ENCODE measurements at regions not wholly inside any gene's neighbourhood (a gene's known extent, or its start where the extent isn't known, plus 50 kb on each side); places are given as distances from the start of the nearest gene placed in this dataset.
A peak's percentile ranks its signal among the peaks of the same experiment; 100 is the strongest.

DNA sequence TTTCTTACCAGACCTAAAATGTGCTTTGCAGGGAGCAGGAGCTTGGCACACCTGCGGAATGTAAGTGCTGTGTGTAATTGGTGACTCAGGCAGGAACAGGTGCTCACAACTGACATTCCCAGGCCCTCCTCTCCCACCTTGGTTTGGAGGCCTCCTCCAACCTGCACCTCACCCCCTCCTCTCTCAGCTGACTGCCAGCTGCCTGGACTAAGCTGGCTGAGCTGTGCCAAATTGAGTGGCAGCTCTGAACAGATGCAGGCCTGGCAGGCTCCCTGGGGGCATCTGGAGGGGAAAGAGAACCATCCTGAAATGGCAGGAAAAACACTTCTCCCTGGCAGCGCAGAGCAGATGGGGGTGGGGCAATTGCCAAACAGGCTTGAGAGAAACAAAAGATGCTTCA lies 91.7 kb upstream of the PGBD5 start:
- Histone ChIP-seq H3K36me3 (no peaks in the 10 kb centered on the region), H3K27ac (no peak overlapping the region), H3K4me3 (no peak overlapping the region), H3K4me1 (peaks cover 0 to 10% of the 10 kb centered on the region in 2 donors), H3K27me3 (no peaks in the 10 kb centered on the region), H3K9me3 (no peaks in the 10 kb centered on the region)
- intact Hi-C loops (cut with DNase I; ENCODE audit: low total_unique reads): no loop called here
- TF ChIP-seq, protein P1, sequence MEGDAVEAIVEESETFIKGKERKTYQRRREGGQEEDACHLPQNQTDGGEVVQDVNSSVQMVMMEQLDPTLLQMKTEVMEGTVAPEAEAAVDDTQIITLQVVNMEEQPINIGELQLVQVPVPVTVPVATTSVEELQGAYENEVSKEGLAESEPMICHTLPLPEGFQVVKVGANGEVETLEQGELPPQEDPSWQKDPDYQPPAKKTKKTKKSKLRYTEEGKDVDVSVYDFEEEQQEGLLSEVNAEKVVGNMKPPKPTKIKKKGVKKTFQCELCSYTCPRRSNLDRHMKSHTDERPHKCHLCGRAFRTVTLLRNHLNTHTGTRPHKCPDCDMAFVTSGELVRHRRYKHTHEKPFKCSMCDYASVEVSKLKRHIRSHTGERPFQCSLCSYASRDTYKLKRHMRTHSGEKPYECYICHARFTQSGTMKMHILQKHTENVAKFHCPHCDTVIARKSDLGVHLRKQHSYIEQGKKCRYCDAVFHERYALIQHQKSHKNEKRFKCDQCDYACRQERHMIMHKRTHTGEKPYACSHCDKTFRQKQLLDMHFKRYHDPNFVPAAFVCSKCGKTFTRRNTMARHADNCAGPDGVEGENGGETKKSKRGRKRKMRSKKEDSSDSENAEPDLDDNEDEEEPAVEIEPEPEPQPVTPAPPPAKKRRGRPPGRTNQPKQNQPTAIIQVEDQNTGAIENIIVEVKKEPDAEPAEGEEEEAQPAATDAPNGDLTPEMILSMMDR (IDR thresholded peaks at IDR 0.05 in 4 of 5, conservative IDR thresholded peaks at IDR 0.05 in 1 of 5): no peak
- TF ChIP-seq POLR2A (IDR thresholded peaks at IDR 0.05): no peak
- in situ Hi-C loops (cut with MboI; ENCODE audit: low sequenced_read_pairs in 4 of 4): no loop called here
- ATAC-seq (no peak), DNase-seq (peak in 1 of 2 donors; percentile 14)

DNA sequence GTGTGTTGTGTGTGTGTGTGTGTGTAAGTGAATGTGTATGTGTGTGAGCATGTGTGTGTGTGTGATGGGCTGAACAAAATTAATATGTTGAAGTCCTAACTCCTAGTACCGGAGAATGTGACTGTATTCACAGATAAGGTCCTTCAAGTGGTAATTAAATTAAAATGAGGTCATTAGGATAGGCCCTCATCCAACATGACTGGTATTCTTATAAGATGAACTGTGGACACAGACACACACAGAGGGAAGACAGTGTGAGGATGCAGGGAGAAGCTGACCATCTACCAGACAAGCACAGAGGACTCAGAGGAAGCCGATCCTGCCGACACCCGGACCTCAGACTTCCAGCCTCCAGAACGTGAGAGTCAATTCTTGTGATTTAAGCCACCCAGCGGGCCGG lies 91.2 kb upstream of the PGBD5 start:
- no peaks in the 10 kb centered on the region for H3K27me3 ChIP-seq
- H3K4me3 ChIP-seq: no peak overlapping the region
- no peaks in the 10 kb centered on the region for H3K36me3 ChIP-seq
- ATAC-seq: no peak
- peaks cover 0 to 10% of the 10 kb centered on the region in 2 donors for H3K4me1 ChIP-seq
- in situ Hi-C loops (cut with MboI; ENCODE audit: low sequenced_read_pairs in 4 of 4) (no loop called here), intact Hi-C loops (cut with DNase I; ENCODE audit: low total_unique reads) (no loop called here)
- H3K9me3 ChIP-seq: no peaks in the 10 kb centered on the region
- TF ChIP-seq POLR2A (IDR thresholded peaks at IDR 0.05): no peak
- DNase-seq: no peak
- no peak overlapping the region for H3K27ac ChIP-seq

DNA sequence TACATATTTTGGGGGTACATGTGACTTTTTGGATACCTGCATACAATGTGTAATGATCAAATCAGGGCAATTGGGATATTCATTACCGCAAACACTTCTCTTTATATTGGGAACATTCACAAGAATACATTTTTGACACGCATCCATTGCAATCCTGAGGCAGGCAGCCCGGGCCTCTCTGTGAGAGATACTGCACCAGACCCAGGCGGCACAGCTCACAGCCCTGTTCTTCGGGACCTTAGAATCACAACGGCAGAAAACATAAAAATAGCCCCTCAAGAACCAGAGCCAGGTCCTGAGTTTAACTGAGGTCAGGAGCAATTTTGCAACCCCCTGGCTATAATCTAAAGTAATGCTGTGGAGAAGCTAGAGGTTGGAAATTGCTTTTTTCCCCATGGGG lies 90.8 kb upstream of the PGBD5 start:
- in situ Hi-C loops (cut with MboI; ENCODE audit: low sequenced_read_pairs in 4 of 4): no loop called here
- intact Hi-C loops (cut with DNase I; ENCODE audit: low total_unique reads): no loop called here
- Histone ChIP-seq H3K36me3 (no peaks in the 10 kb centered on the region), H3K27me3 (no peaks in the 10 kb centered on the region), H3K4me3 (no peak overlapping the region), H3K27ac (no peak overlapping the region), H3K4me1 (peaks cover 0 to 10% of the 10 kb centered on the region in 2 donors), H3K9me3 (no peaks in the 10 kb centered on the region)
- DNase-seq (no peak), ATAC-seq (no peak)
- no peak for TF ChIP-seq POLR2A (IDR thresholded peaks at IDR 0.05)
- TF ChIP-seq, protein P1 (IDR thresholded peaks at IDR 0.05 in 4 of 5, conservative IDR thresholded peaks at IDR 0.05 in 1 of 5): no peak

DNA sequence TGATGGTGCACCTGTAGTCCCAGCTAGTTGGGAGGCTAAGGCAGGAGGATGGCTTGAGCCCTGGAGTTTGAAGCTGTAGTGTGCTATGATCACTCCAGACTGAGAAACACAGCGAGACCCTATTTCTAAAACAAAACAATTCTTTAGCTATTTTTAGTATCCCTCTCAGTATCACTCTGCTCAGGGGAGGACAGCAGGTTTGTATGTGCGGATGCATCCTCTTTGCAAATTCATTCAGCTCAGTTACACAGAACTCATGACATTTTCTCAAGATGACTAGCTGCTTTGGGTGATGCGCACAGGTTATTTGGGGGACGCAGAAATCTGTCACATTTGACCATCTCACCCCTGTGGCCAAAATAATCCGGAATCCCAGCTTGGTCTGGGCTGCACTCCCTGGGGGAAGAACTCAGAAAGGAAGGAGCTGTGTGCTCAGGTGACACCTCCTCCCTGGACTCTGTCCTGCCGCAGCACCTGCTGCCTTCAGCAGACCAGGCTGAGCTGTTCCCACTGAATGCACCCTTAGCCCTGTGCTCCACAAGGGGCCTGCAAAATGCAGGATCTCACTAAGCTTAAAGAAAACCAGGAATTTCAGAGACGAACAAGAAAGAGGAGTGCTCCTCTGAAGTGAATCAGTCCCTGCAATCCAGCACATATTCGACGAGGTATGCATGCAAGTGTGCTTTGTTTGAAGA lies 89.5 kb upstream of the PGBD5 start:
- Histone ChIP-seq H3K36me3 (no peaks in the 10 kb centered on the region), H3K4me3 (no peak overlapping the region), H3K27me3 (no peaks in the 10 kb centered on the region), H3K9me3 (no peaks in the 10 kb centered on the region), H3K4me1 (peaks cover 0 to 10% of the 10 kb centered on the region in 2 donors), H3K27ac (no peak overlapping the region)
- in situ Hi-C loops (cut with MboI; ENCODE audit: low sequenced_read_pairs in 4 of 4): no loop called here
- no peak for ATAC-seq
- intact Hi-C loops (cut with DNase I; ENCODE audit: low total_unique reads): no loop called here
- TF ChIP-seq POLR2A (IDR thresholded peaks at IDR 0.05): no peak
- TF ChIP-seq, protein P1 (IDR thresholded peaks at IDR 0.05 in 4 of 5, conservative IDR thresholded peaks at IDR 0.05 in 1 of 5): no peak
- no peak for DNase-seq

DNA sequence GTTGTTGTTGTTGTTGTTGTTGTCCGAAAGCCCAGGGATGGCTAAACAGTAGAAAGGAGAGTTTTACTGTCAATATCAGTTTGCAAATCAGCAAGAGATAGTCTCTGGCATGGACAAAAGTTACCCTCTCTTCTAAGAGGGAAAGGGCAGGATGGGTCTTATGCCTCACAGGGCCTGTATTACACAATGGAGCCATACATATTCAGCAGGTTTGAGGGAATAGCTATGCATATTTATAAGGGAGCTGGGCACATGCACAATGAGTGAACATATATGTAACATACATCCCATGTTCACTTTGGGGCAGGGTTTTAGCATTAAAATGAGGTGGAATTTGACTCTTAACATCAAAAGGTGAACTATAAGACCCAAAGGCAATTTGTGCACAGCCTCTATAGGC lies 84.4 kb upstream of the PGBD5 start:
- intact Hi-C loops (cut with DNase I; ENCODE audit: low total_unique reads) (no loop called here), in situ Hi-C loops (cut with MboI; ENCODE audit: low sequenced_read_pairs in 4 of 4) (no loop called here)
- no peak overlapping the region for H3K27ac ChIP-seq
- H3K4me3 ChIP-seq: no peak overlapping the region
- H3K36me3 ChIP-seq: no peaks in the 10 kb centered on the region
- DNase-seq (no peak), ATAC-seq (no peak)
- H3K4me1 ChIP-seq: no peaks in the 10 kb centered on the region
- no peak for TF ChIP-seq POLR2A (IDR thresholded peaks at IDR 0.05)
- TF ChIP-seq, protein P1 (IDR thresholded peaks at IDR 0.05 in 4 of 5, conservative IDR thresholded peaks at IDR 0.05 in 1 of 5): no peak
- no peaks in the 10 kb centered on the region for H3K27me3 ChIP-seq
- H3K9me3 ChIP-seq: no peaks in the 10 kb centered on the region

Measured in gastrocnemius medialis (tissue), 4 donors.